ENCODE measurements at regions not wholly inside any gene's neighbourhood (a gene's known extent, or its start where the extent isn't known, plus 50 kb on each side); places are given as distances from the start of the nearest gene placed in this dataset.
A peak's percentile ranks its signal among the peaks of the same experiment; 100 is the strongest.
"Not testable (repeated sequence)": the region's sequence is repeated elsewhere in the genome, so short reads cannot be mapped to it uniquely, and the experiment has no call there.

- DNase-seq = no peak
Measured at GRCh38 chr3:103511891-103512290, 1077.1 kb downstream of the ZPLD1 start.

GRCh38 chr3:103512595-103512994 is 1077.8 kb downstream of the ZPLD1 start:
- DNase-seq = no peak

GRCh38 chr3:103513003-103513402 is 1078.2 kb downstream of the ZPLD1 start:
- no peak for DNase-seq

DNA sequence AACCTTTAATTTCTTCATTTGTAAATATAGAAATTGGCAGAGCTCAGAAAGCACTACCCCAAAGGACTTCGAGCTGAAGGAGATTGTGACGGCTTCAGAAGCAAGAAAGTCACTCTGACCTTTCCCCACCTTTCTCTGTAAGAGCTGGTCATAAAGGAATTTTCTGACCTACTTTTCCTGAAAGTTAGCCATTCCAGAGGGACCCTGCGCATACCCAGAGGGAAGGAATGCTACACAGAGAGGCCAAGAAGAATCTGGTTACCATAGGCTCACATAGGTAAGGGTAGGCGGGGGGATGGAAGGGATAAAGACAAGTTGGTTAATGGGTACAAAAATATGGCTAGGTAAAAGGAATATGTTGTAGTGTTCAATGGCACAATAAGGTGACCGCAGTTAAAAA is 1080.3 kb downstream of the ZPLD1 start:
- DNase-seq = no peak

GRCh38 chr3:103516950-103517349 is 1082.1 kb downstream of the ZPLD1 start:
- no peak for DNase-seq

GRCh38 chr3:103531327-103531726 is 1096.5 kb downstream of the ZPLD1 start:
- not testable (repeated sequence) for DNase-seq

DNA sequence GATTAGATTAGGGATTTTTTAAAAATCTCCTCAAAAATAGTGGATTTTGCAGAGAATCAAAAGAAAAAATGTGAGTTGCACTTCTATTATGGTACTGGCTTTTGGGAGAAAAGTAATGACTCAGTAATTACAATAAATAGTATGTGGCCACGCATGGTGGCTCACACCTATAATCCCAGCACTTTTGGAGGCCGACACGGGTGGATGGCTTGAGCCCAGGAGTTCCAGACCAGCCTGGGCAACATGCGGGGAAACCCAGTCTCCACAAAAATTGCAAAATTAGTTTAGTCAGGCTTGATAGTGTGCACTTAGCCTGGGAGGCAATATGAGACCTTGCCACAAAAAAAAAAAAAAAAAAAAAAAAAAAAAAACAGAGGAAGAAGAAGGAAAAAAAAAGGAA is 1098.2 kb downstream of the ZPLD1 start:
- DNase-seq = no peak

DNA sequence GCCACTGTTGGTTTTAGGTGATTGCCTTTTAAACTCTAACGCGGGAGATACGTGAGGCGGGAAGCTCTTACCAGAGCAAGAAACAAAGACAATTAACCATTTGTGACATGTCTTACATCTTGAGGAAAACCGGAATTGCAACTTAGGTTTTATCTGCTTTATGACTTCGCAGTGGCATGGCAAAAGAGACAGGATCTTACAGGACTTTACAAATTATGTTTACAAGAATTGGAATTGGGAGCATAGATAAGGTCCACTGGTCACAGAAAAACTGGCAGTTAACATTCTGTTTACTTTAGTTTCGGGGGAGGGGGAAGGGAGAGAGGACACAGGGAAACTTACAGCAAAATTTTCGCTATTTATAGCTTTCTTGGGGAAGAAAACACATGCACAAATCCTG is 1119.6 kb downstream of the ZPLD1 start:
- DNase-seq = peak in 1 of 2 experiments; percentile 30

DNA sequence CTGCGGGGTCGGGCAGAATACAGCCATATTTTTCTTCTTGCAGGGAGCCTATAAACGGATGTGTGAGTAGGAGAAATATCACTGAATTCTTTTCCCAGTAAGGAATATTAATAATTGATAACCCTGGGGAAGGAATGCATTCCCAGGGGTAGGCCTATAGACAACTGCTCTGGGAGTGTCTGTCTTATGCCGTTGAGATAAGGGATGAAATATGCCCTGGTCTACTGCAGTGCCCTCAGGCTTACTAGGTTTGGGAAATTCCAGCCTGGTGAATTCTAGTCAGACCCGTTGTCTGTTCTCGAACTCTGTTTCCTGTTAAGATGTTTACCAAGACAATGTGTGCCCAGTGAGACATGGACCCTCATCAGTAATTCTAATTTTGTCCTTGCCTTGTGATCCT is 1129.3 kb downstream of the ZPLD1 start:
- not testable (repeated sequence) for DNase-seq

GRCh38 chr3:103585809-103586208 is 1151.0 kb downstream of the ZPLD1 start:
- no peak for DNase-seq

DNA sequence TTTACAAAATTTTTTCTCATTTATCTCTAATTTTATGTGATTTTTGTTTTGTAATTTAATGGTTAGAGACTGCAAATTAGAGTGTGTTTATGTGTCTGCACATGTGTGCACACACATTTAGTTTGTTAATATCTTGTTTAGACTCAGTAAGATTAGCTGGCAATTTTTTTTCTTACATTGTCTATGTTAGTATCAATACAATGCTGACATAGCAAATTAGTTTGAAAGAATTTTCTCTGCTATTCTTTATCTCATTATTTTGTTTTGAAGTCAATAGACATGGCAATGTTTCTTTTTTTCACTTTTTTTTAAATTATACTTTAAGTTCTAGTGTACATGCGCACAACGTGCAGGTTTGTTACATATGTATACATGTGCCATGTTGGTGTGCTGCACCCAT is 1155.0 kb downstream of the ZPLD1 start:
- DNase-seq = no peak

DNA sequence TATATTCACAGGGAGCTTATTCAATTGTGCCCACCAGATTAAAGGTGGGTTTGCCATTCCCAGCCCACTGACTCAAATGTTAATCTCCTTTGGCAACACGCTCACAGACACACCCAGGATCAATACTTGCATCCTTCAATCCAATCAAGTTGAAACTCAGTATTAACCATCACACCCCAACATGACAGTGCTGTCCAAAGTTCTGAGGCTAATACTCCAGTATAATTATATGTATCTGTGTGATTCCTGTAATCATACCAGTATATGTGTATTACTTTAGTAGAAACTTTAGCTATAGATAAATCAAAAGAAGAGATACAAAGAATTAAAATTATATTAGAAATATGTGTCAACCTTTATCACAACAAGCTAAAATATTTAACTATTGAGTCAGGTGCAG is 1166.0 kb downstream of the ZPLD1 start:
- DNase-seq = no peak

DNA sequence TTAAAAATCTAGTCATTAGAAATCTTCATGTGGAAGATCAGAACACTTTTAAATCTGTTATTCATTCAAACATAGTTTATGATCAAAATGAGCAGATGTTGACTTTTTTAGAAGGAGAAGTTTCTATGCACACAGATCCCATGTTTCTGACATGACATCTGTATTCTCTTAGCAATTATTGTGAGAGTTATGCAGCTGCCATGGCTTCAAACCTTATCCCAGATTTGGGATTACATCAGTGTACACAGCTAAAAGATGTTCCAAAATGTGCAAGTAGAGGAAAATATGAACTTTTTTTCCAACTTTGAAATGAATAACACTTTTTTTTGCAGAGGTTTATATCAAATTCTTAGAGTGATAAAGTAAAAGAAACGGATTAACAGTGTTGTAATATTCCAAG is 1166.9 kb downstream of the ZPLD1 start:
- DNase-seq = no peak

DNA sequence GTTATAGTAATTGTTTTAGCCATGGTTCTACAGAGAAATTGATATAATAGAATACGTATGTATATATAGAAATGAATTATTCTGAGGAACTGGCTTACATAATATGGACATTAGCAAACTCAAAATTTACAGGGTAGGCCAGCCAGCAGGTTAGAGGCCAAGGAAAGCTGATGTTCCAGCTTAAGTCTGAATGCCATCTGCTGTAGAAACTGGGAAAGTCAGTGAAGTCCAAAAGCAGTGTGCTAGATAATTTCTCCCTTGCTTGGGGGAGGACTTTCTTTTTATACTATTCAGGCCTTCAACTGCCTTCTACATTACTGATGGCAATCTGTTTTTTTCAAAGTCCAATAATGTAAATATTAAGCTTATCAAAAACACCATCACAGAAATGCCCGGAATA is 1174.7 kb downstream of the ZPLD1 start:
- no peak for DNase-seq

- DNase-seq = no peak
Measured at GRCh38 chr3:103613397-103614156, 1178.8 kb downstream of the ZPLD1 start.

GRCh38 chr3:103614719-103615118 is 1179.9 kb downstream of the ZPLD1 start:
- no peak for DNase-seq

- DNase-seq = no peak
Measured at GRCh38 chr3:103617961-103618360, 1183.1 kb downstream of the ZPLD1 start.

DNA sequence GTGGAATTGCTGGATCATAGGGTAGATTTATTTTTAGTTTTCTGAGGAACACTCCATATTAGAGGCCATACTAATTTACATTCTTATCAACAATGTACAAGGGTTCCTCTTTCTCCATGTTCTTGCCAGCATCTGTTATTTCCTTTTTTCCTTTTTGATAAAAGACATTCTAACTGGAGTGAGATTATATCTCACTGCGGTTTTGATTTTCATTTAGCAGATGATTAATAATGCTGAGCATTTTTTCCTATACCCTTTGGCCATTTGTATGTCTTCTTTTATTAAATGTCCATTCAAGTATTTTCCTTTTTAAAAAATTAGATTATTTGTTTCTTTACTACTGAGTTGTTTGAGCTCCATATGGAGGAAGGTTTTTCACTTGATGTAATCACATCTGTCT is 1189.5 kb downstream of the ZPLD1 start:
- DNase-seq = no peak

DNA sequence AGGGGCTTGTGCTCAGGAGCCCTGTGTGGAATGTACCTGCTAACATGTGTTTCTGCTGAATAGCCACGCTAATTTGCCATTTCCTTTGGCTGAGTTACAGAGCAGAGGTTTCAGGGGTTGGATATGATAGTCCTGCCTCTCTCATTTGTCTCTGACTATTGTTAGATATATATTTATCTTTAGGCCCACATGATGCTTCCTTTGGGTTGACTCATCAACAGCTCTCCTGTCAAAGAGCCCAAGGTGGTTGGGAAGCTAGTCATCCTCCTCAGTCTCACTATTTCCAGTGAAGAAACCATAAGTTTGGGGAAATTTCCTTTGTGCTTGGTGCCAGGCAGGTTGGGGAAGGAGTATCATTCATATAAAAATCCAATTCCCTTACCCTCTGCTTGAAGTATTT is 1194.6 kb downstream of the ZPLD1 start:
- DNase-seq = no peak

DNA sequence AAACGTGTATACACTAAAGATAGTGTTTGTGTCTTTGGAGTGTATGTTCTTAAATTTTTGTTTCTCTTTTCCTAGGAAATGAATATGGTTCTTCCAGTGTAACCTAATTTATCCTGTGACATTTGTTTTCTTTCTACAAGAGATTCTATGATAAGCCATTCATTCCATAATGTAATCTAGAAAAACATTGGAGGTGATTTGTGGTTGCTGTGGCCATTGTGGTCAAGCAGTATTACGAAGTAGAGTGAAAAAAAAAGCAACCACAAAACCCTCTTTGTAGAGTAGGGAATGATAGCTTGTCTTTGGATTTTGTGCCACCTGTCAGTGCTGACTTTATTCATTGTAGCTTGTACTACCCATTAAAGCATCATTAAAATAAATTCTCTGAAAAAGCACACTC is 1209.6 kb downstream of the ZPLD1 start:
- no peak for DNase-seq

DNA sequence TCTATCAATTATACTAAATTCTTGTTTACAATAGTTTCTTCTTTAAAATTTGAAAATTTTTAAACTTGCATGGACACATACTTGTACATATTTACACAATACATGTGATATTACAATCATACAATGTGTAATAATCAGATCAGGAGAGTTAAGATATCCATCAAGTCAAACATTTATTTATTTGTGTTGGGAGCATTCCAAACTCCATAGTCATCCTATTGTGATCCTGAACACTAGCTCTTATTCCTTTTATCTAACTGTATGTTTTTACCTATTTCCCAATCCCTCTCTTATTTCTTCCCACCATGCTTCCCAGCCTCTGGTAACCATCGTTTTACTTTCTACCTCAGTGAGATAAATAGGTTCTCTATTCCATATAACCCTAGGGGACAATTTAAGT is 1219.2 kb downstream of the ZPLD1 start:
- DNase-seq = no peak

DNA sequence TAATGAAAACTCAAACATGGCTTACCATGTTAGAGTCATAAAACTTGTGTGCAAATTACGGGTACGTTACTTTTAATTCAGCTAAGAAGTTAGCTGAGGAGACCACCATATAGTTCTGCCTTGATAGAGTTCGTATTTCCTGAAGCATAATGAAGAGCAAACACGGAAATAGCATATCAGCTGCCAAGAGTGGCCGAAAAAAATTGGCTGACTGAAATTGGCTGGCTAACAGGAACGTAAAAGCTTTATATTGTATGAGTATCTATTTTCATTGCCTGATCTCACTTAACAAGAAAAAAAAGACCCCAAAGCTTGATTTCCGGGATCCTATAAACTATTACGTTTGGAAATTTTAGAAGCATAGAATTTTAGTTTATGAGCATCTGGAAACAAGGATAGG is 1222.9 kb downstream of the ZPLD1 start:
- no peak for DNase-seq

DNA sequence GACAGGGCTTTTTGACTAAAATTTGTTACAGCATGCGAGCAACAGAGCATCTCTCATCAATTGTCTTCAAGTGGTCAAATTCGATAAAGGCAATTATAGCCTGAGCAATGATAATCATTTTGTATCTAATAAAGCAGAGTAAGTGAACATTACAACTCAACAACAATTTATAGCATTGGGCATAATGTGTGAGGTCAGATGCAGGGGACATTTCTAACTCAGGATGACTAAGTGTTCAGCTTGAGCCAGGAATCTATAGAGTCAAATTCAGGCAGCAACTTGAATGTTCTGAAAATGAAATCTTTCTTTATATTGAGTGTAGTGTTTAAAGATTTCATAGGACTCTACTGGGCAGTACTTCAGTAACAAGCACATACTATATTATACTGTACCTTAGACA is 1226.0 kb downstream of the ZPLD1 start:
- no peak for DNase-seq

- DNase-seq = no peak
Measured at GRCh38 chr3:103662591-103662990, 1227.8 kb downstream of the ZPLD1 start.

GRCh38 chr3:103672346-103672745 is 1237.5 kb downstream of the ZPLD1 start:
- DNase-seq = no peak

All from NCI-H526 (cell line).